ENCODE measurements at regions not wholly inside any gene's neighbourhood (a gene's known extent, or its start where the extent isn't known, plus 50 kb on each side); places are given as distances from the start of the nearest gene placed in this dataset.

- Mint-ChIP-seq H3K27ac (ENCODE audit: unreplicated experiment) (no peak overlapping the region), H3K4me1 (ENCODE audit: low read depth, unreplicated experiment) (no peaks in the 10 kb centered on the region), H3K27me3 (ENCODE audit: unreplicated experiment) (no peaks in the 10 kb centered on the region), H3K4me3 (ENCODE audit: unreplicated experiment) (no peak overlapping the region), H3K9me3 (ENCODE audit: unreplicated experiment) (no peaks in the 10 kb centered on the region), H3K36me3 (ENCODE audit: unreplicated experiment) (no peaks in the 10 kb centered on the region)
- TF ChIP-seq CTCF (IDR thresholded peaks at IDR 0.05; ENCODE audit: partially characterized antibody, unreplicated experiment), result no peak
- DNase-seq, result no peak
These were observed 173.5 kb downstream of the BAMBI start for GRCh38 chr10:28850784-28851183.

GRCh38 chr10:28853195-28853594, 175.9 kb downstream of the BAMBI start:
- peaks cover 6% of the 10 kb centered on the region for H3K36me3 Mint-ChIP-seq (ENCODE audit: unreplicated experiment)
- no peaks in the 10 kb centered on the region for H3K27me3 Mint-ChIP-seq (ENCODE audit: unreplicated experiment)
- H3K9me3 Mint-ChIP-seq (ENCODE audit: unreplicated experiment), result peaks cover 3% of the 10 kb centered on the region
- H3K4me1 Mint-ChIP-seq (ENCODE audit: low read depth, unreplicated experiment), result no peaks in the 10 kb centered on the region
- no peak overlapping the region for H3K4me3 Mint-ChIP-seq (ENCODE audit: unreplicated experiment)
- H3K27ac Mint-ChIP-seq (ENCODE audit: unreplicated experiment), result no peak overlapping the region
- no peak for TF ChIP-seq CTCF (IDR thresholded peaks at IDR 0.05; ENCODE audit: partially characterized antibody, unreplicated experiment)
- DNase-seq, result no peak

- Mint-ChIP-seq H3K27ac (ENCODE audit: unreplicated experiment) (no peak overlapping the region), H3K36me3 (ENCODE audit: unreplicated experiment) (peaks cover 6% of the 10 kb centered on the region), H3K4me3 (ENCODE audit: unreplicated experiment) (no peak overlapping the region), H3K27me3 (ENCODE audit: unreplicated experiment) (no peaks in the 10 kb centered on the region), H3K4me1 (ENCODE audit: low read depth, unreplicated experiment) (no peaks in the 10 kb centered on the region), H3K9me3 (ENCODE audit: unreplicated experiment) (peaks cover 5% of the 10 kb centered on the region)
- DNase-seq, result no peak
- TF ChIP-seq CTCF (IDR thresholded peaks at IDR 0.05; ENCODE audit: partially characterized antibody, unreplicated experiment), result no peak
These were observed 179.8 kb downstream of the BAMBI start for GRCh38 chr10:28857164-28857563.

- H3K27ac Mint-ChIP-seq (ENCODE audit: unreplicated experiment), result no peak overlapping the region
- no peak for TF ChIP-seq CTCF (IDR thresholded peaks at IDR 0.05; ENCODE audit: partially characterized antibody, unreplicated experiment)
These were observed 181.3 kb downstream of the BAMBI start for GRCh38 chr10:28858646-28859045.

GRCh38 chr10:28859791-28860190, 182.5 kb downstream of the BAMBI start:
- H3K27ac Mint-ChIP-seq (ENCODE audit: unreplicated experiment), result no peak overlapping the region
- H3K9me3 Mint-ChIP-seq (ENCODE audit: unreplicated experiment), result peaks cover 5% of the 10 kb centered on the region
- DNase-seq, result no peak
- H3K4me1 Mint-ChIP-seq (ENCODE audit: low read depth, unreplicated experiment), result no peaks in the 10 kb centered on the region
- H3K27me3 Mint-ChIP-seq (ENCODE audit: unreplicated experiment), result no peaks in the 10 kb centered on the region
- no peak overlapping the region for H3K4me3 Mint-ChIP-seq (ENCODE audit: unreplicated experiment)
- TF ChIP-seq CTCF (IDR thresholded peaks at IDR 0.05; ENCODE audit: partially characterized antibody, unreplicated experiment), result no peak
- H3K36me3 Mint-ChIP-seq (ENCODE audit: unreplicated experiment), result peaks cover 6% of the 10 kb centered on the region

More at GRCh38 chr10:28858646-28859045, 181.3 kb downstream of the BAMBI start:
- Mint-ChIP-seq H3K27me3 (ENCODE audit: unreplicated experiment) (no peaks in the 10 kb centered on the region), H3K9me3 (ENCODE audit: unreplicated experiment) (peaks cover 5% of the 10 kb centered on the region), H3K4me1 (ENCODE audit: low read depth, unreplicated experiment) (no peaks in the 10 kb centered on the region), H3K36me3 (ENCODE audit: unreplicated experiment) (peaks cover 6% of the 10 kb centered on the region), H3K4me3 (ENCODE audit: unreplicated experiment) (no peak overlapping the region)
- no peak for DNase-seq
